ENCODE measurements at regions not wholly inside any gene's neighbourhood (a gene's known extent, or its start where the extent isn't known, plus 50 kb on each side); places are given as distances from the start of the nearest gene placed in this dataset. TPM values are rescaled to one million over a fixed set of nuclear protein-coding genes. Genes with fewer than 3 reads are reported as not detected.

DNA sequence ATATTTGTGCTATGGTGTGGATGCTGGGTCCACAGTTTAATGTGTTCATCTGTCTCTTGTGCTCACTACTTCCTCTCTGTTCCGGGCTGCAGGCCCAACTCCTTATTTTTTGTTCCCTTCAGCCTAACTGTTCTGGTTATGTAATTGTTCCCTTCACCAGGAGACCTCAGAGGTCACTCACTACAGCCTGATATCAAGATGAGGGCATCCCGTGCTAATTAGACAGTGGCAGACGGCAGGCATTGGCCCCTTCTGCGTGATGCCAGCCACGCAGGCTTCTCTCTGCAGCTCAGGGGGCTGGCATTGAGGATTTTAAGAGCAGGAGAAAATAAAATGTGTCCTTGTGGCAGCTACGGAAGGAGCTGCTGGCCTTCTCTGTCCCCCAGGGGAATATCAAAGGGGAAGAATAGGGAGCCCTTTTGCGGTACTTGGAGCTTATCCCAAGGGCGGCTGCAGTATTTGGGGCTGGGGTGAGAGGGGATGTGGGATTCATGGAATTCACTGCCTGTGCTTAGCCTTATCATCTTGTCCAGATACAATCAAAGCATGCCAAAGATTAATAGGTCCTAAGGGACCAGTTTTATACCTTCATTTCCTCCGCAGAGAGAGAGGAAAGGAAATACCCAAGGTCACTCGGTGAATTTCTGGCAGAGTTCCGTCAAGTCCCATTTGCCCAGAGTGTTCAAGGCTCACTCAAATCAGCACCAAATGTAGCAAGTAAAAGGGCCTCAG, 53.3 kb upstream of the TRIB2 start:
- intact Hi-C loops (cut with DNase I), result no loop called here
- DNase-seq (ENCODE audit: low spot score), result no peak

DNA sequence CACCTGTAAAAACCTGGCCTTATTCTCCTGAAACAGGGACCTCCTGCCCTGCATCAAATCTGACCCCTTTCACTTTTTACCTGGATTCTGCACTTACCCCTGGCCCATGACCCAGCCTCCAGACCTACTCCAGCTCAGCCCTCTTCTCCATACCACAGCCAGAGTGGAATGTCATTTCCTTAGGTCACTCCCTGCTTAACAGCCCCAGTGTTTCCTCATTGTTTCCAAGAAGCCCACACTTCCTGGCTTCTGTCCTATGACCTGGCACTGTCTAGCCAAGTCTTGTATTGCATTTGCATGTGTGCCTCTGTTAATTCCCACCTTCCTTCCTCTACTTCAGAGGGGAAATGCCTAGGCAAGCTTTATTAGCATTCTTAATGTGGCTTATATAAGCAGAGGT, 51.4 kb upstream of the TRIB2 start:
- intact Hi-C loops (cut with DNase I), result no loop called here
- no peak for DNase-seq (ENCODE audit: low spot score)

DNA sequence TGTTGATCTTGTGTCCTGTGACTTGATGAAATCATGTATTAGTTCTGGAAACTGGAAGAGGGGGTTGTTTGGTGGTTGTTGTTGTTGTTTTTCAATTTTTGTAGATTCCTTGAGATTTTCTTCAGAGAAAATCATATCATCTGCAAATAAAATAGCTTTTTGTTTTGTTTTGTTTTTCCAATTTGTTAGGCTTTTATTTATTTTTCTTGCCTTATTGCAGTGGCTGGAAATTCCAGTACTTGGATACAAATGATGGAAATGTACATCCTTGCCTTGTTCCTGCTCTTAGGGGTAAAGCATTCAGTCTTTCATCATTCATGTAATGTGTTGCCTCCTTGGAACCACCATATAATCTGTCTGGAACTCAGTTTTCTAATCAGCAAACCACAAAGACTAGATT, 50.3 kb upstream of the TRIB2 start:
- no peak for DNase-seq (ENCODE audit: low spot score)
- intact Hi-C loops (cut with DNase I), result no loop called here

Small RNA genes in the stretch of these regions (microRNA-seq; reads per million reads assigned to microRNA genes)
- not detected for gene MIR3681
